ENCODE measurements at regions not wholly inside any gene's neighbourhood (a gene's known extent, or its start where the extent isn't known, plus 50 kb on each side); places are given as distances from the start of the nearest gene placed in this dataset.

GRCh38 chr1:81714636-81715035 is 86.1 kb upstream of the ADGRL2 start:
- Mint-ChIP-seq H3K4me1 (ENCODE audit: low read depth) (no peaks in the 10 kb centered on the region), H3K27me3 (no peaks in the 10 kb centered on the region), H3K4me3 (ENCODE audit: low read depth) (no peak overlapping the region), H3K9me3 (ENCODE audit: low read depth) (no peaks in the 10 kb centered on the region), H3K27ac (no peak overlapping the region), H3K36me3 (ENCODE audit: insufficient read depth) (no peaks in the 10 kb centered on the region)
- TF ChIP-seq, protein P1, sequence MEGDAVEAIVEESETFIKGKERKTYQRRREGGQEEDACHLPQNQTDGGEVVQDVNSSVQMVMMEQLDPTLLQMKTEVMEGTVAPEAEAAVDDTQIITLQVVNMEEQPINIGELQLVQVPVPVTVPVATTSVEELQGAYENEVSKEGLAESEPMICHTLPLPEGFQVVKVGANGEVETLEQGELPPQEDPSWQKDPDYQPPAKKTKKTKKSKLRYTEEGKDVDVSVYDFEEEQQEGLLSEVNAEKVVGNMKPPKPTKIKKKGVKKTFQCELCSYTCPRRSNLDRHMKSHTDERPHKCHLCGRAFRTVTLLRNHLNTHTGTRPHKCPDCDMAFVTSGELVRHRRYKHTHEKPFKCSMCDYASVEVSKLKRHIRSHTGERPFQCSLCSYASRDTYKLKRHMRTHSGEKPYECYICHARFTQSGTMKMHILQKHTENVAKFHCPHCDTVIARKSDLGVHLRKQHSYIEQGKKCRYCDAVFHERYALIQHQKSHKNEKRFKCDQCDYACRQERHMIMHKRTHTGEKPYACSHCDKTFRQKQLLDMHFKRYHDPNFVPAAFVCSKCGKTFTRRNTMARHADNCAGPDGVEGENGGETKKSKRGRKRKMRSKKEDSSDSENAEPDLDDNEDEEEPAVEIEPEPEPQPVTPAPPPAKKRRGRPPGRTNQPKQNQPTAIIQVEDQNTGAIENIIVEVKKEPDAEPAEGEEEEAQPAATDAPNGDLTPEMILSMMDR (IDR thresholded peaks at IDR 0.05; ENCODE audit: unreplicated experiment) = no peak
- DNase-seq (ENCODE audit: low spot score, unreplicated experiment) = no peak

DNA sequence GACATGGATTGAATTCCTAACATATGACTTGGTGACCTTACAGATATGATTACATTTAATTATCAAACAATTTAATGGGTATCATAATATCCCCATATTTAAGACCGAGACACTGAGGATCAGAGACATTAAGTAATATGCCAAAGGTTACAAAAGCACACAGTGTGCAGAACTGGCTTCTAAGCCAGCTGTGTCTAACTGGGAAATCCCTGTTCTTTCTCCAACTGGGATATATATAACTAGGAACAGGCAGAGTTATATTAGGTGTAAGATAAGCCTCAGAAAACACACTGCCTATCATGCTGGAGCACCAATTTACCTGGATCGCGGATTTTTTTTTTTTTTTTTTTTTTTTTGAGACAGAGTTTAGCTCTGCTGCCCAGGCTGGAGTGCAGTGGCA is 88.3 kb upstream of the ADGRL2 start:
- Mint-ChIP-seq H3K27me3 (no peaks in the 10 kb centered on the region), H3K9me3 (ENCODE audit: low read depth) (no peaks in the 10 kb centered on the region), H3K36me3 (ENCODE audit: insufficient read depth) (no peaks in the 10 kb centered on the region), H3K4me1 (ENCODE audit: low read depth) (no peaks in the 10 kb centered on the region), H3K27ac (no peak overlapping the region), H3K4me3 (ENCODE audit: low read depth) (no peak overlapping the region)
- no peak for DNase-seq (ENCODE audit: low spot score, unreplicated experiment)
- TF ChIP-seq, protein P1 (IDR thresholded peaks at IDR 0.05; ENCODE audit: unreplicated experiment) = no peak

GRCh38 chr1:81710857-81711256 is 89.9 kb upstream of the ADGRL2 start:
- TF ChIP-seq, protein P1 (IDR thresholded peaks at IDR 0.05; ENCODE audit: unreplicated experiment) = no peak

DNA sequence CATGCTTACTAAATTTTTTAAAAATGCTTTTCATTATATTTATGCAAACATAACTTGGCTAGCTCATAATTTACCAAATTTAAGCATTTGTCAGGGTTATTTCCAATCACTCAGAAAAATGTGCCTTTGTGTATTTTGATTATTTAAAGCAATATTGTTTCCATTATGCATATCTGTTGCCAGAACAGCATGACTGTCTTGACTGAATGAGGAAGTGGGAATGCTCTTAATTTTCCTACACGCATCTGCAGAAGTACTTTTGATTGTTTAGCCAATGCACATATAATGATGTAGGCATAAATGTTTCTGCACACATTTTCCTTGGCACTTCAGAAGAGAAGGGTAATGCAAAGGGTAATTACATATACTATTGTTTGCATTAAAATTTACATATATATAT is 92.5 kb upstream of the ADGRL2 start:
- no peaks in the 10 kb centered on the region for H3K27me3 Mint-ChIP-seq

More at GRCh38 chr1:81710857-81711256, 89.9 kb upstream of the ADGRL2 start:
- no peak overlapping the region for H3K4me3 Mint-ChIP-seq (ENCODE audit: low read depth)
- no peaks in the 10 kb centered on the region for H3K9me3 Mint-ChIP-seq (ENCODE audit: low read depth)
- no peak for DNase-seq (ENCODE audit: low spot score, unreplicated experiment)
- H3K27me3 Mint-ChIP-seq = no peaks in the 10 kb centered on the region
- H3K36me3 Mint-ChIP-seq (ENCODE audit: insufficient read depth) = no peaks in the 10 kb centered on the region
- H3K4me1 Mint-ChIP-seq (ENCODE audit: low read depth) = no peaks in the 10 kb centered on the region
- no peak overlapping the region for H3K27ac Mint-ChIP-seq

DNA sequence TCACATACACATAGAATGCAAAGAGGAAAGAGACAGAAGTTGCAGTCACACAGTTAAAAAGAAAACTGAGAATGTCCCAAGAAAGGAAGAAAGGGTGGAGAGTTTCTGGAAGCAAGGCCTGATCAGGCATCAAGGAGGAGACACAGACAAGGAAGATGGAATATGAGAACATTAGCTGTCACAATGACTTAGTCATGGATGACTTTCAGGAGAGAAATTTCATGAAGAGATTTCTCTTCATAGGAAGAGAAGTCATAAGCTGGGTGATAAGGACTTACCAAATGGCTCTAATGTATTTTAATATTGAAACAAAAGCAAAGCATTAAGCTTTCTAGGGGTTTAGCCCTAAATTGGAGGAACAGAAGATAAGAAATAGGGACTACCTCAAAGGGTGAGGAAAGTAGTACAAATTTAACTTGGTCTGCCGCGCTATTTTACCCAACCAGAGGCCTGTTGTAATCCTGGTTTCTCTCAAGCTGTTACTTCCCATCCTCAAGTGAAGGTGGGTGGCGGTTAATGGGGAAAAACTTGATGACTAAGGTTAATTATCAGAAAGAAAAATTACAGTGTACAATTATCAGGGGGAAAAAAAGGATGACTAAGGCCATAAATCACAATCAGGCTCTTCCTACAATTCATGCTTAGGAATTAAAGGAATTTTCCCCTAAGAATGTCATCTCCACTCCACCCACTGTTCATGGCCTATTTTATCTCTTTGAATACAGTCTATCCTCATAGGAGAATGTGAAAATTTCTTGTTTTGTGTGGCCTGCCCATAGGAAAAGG is 93.9 kb upstream of the ADGRL2 start:
- Mint-ChIP-seq H3K27me3 (no peaks in the 10 kb centered on the region), H3K36me3 (ENCODE audit: insufficient read depth) (no peaks in the 10 kb centered on the region), H3K4me3 (ENCODE audit: low read depth) (no peak overlapping the region), H3K9me3 (ENCODE audit: low read depth) (no peaks in the 10 kb centered on the region), H3K27ac (no peak overlapping the region), H3K4me1 (ENCODE audit: low read depth) (peaks cover 11% of the 10 kb centered on the region)
- no peak for DNase-seq (ENCODE audit: low spot score, unreplicated experiment)
- TF ChIP-seq, protein P1 (IDR thresholded peaks at IDR 0.05; ENCODE audit: unreplicated experiment) = no peak

More for the DNA sequence above, 92.5 kb upstream of the ADGRL2 start:
- Mint-ChIP-seq H3K4me3 (ENCODE audit: low read depth) (no peak overlapping the region), H3K4me1 (ENCODE audit: low read depth) (peaks cover 6% of the 10 kb centered on the region), H3K27ac (no peak overlapping the region), H3K9me3 (ENCODE audit: low read depth) (no peaks in the 10 kb centered on the region), H3K36me3 (ENCODE audit: insufficient read depth) (no peaks in the 10 kb centered on the region)
- TF ChIP-seq, protein P1 (IDR thresholded peaks at IDR 0.05; ENCODE audit: unreplicated experiment) = no peak
- DNase-seq (ENCODE audit: low spot score, unreplicated experiment) = no peak
